Retinal pigment epithelial cell (primary cell): ENCODE measurements at regions not wholly inside any gene's neighbourhood (a gene's known extent, or its start where the extent isn't known, plus 50 kb on each side); places are given as distances from the start of the nearest gene placed in this dataset.

Source experiments
- DNase-seq: peaks from one replicate; pipeline ENCODE4 v3.0.0-alpha.2; 2010; ENCODE audit warnings: low read depth
- H3K4me3 ChIP-seq: 2 replicates; pipeline ENCODE4 v1.5.1; 2011; ENCODE audit warnings: mild to moderate bottlenecking, low read length, control low read depth, moderate library complexity
- TF ChIP-seq, protein P1 (sequence below): conservative IDR thresholded peaks from 2 replicates; pipeline ENCODE4 v1.5.1; 2011; ENCODE audit warnings: low read depth, low read length, control low read depth, inconsistent platforms

DNA sequence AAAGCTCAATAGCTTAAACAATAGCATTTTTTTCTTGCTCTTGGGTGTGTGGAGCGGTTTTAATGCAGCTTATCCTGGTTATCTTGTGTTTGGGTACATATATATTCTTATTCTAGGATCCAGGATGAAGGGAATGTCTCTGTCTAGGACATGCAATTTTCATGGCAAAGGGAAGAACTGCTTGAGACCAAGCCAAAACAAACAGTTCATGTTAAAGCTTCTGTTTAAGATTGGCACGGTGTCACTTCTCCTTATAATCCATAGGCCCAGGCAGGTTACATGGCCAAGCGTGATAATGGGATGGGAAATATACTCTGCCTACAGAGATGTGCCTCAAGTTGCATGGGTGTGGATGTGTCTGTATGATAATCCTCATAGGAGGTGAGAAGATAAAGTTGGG, 177.1 kb upstream of the PGR start:
- TF ChIP-seq, protein P1, sequence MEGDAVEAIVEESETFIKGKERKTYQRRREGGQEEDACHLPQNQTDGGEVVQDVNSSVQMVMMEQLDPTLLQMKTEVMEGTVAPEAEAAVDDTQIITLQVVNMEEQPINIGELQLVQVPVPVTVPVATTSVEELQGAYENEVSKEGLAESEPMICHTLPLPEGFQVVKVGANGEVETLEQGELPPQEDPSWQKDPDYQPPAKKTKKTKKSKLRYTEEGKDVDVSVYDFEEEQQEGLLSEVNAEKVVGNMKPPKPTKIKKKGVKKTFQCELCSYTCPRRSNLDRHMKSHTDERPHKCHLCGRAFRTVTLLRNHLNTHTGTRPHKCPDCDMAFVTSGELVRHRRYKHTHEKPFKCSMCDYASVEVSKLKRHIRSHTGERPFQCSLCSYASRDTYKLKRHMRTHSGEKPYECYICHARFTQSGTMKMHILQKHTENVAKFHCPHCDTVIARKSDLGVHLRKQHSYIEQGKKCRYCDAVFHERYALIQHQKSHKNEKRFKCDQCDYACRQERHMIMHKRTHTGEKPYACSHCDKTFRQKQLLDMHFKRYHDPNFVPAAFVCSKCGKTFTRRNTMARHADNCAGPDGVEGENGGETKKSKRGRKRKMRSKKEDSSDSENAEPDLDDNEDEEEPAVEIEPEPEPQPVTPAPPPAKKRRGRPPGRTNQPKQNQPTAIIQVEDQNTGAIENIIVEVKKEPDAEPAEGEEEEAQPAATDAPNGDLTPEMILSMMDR, result no peak
- no peak for DNase-seq

GRCh38 chr11:101305496-101305895, 175.9 kb upstream of the PGR start:
- TF ChIP-seq, protein P1, result no peak
- no peak for DNase-seq

More for the DNA sequence above, 177.1 kb upstream of the PGR start:
- H3K4me3 ChIP-seq, result no peak overlapping the region

DNA sequence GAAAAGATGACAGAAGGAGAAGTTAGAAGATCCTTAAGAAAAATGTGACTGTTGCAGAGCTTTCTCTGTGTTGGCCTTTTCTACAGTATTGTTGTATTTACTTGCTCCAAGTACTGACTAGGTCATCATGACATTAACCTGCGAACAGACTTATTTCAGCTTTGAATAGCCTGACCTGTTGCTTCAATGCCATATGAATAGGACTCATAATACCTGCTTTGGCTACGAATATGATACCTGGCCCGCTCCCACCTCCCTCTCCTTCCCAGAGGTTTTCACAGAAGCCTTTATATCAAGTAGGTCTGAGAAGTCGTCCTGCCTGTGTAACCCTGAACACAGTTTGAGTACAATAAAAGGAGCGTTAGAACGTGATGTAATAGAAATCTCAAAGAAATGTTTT, 169.6 kb upstream of the PGR start:
- H3K4me3 ChIP-seq, result no peak overlapping the region
- DNase-seq, result no peak
- TF ChIP-seq, protein P1, result no peak

More at GRCh38 chr11:101305496-101305895, 175.9 kb upstream of the PGR start:
- no peak overlapping the region for H3K4me3 ChIP-seq

DNA sequence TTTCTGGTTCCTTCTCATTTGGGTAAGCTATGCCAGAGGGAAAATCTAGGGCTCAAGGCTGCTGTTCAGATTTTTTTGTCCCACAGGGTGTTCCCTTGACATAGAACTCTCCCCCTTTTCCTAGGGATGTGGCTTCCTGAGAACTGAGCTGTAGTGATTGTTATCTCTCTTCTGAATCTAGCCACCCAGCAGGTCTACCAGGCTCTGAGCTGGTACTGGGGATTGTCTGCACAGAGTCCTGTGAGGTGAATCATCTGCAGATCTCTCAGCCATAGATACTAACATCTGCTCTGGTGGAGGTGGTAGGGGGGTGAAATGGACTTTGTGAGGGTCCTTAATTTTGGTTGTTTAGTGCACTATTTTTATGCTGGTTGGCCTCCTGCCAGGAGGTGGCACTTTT, 167.3 kb upstream of the PGR start:
- TF ChIP-seq, protein P1, result no peak
- DNase-seq, result no peak
- no peak overlapping the region for H3K4me3 ChIP-seq

- TF ChIP-seq, protein P1, result no peak
- no peak for DNase-seq
- H3K4me3 ChIP-seq, result no peak overlapping the region
Measured at GRCh38 chr11:101292661-101293240, 163.1 kb upstream of the PGR start.

GRCh38 chr11:101291279-101291678, 161.7 kb upstream of the PGR start:
- no peak overlapping the region for H3K4me3 ChIP-seq
- TF ChIP-seq, protein P1, result no peak
- DNase-seq, result no peak

- DNase-seq, result no peak
- no peak overlapping the region for H3K4me3 ChIP-seq
- TF ChIP-seq, protein P1, result no peak
Measured at GRCh38 chr11:101288392-101288791, 158.8 kb upstream of the PGR start.
